Trophoblast cell (in vitro differentiated cells and primary cell): ENCODE measurements at regions not wholly inside any gene's neighbourhood (a gene's known extent, or its start where the extent isn't known, plus 50 kb on each side); places are given as distances from the start of the nearest gene placed in this dataset.

Experiments
- DNase-seq, 2 donors: peaks; one replicate each; pipeline ENCODE4 v3.0.0-alpha.2; 2016
- H2AFZ ChIP-seq: 2 replicates; pipeline ENCODE4 v1.6.1; 2013; ENCODE audit warnings: low read length, moderate library complexity, mild to moderate bottlenecking; ENCODE audit not compliant: insufficient read depth, poor library complexity
- H2AK5ac ChIP-seq: 2 replicates; pipeline ENCODE4 v1.6.1; 2013; ENCODE audit warnings: mild to moderate bottlenecking, low read length
- H2BK120ac ChIP-seq: 2 replicates; pipeline ENCODE4 v1.6.1; 2013; ENCODE audit warnings: low read length, mild to moderate bottlenecking, moderate library complexity; ENCODE audit not compliant: insufficient read depth, poor library complexity
- H2BK12ac ChIP-seq: 2 replicates; pipeline ENCODE4 v1.6.1; 2013; ENCODE audit warnings: mild to moderate bottlenecking, low read length, moderate library complexity
- H2BK5ac ChIP-seq: 2 replicates; pipeline ENCODE4 v1.6.1; 2013; ENCODE audit warnings: low read length, low read depth, moderate library complexity, mild to moderate bottlenecking; ENCODE audit not compliant: poor library complexity
- H3K14ac ChIP-seq: 2 replicates; pipeline ENCODE4 v1.6.1; 2013; ENCODE audit warnings: mild to moderate bottlenecking, low read length
- H3K18ac ChIP-seq: 2 replicates; pipeline ENCODE4 v1.6.1; 2013; ENCODE audit warnings: mild to moderate bottlenecking, low read length
- H3K23ac ChIP-seq: 2 replicates; pipeline ENCODE4 v1.6.1; 2013; ENCODE audit warnings: low read length
- H3K27ac ChIP-seq: 2 replicates; pipeline ENCODE4 v1.5.1; 2013; ENCODE audit warnings: low read depth, mild to moderate bottlenecking, inconsistent platforms, low read length, moderate library complexity
- H3K27me3 ChIP-seq: 2 replicates; pipeline ENCODE4 v1.6.1; 2013; ENCODE audit warnings: inconsistent platforms, mild to moderate bottlenecking, low read length, moderate library complexity; ENCODE audit not compliant: insufficient read depth
- H3K36me3 ChIP-seq, 2 experiments: 1 replicate in 1 of 2; 2 replicates in 1 of 2; pipeline ENCODE4 v1.6.1; 2013; ENCODE audit warnings: low read length in 2 of 2, mild to moderate bottlenecking in 2 of 2, moderate library complexity in 1 of 2; ENCODE audit not compliant: insufficient read depth in 2 of 2, control insufficient read depth in 1 of 2
- H3K4ac ChIP-seq: 2 replicates; pipeline ENCODE4 v1.6.1; 2013; ENCODE audit warnings: low read depth, mild to moderate bottlenecking, low read length, moderate library complexity
- H3K4me1 ChIP-seq, 2 experiments: 1 replicate in 1 of 2; 2 replicates in 1 of 2; pipeline ENCODE4 v1.6.1; 2013; ENCODE audit warnings: low read length in 2 of 2, mild to moderate bottlenecking in 2 of 2, moderate library complexity in 1 of 2; ENCODE audit not compliant: insufficient read depth in 2 of 2, control insufficient read depth in 1 of 2
- H3K4me2 ChIP-seq: 2 replicates; pipeline ENCODE4 v1.6.1; 2013; ENCODE audit warnings: inconsistent platforms, mild to moderate bottlenecking, low read length, moderate library complexity
- H3K4me3 ChIP-seq: 2 replicates; pipeline ENCODE4 v1.5.1; 2013; ENCODE audit warnings: mild to moderate bottlenecking, low read depth, low read length, inconsistent platforms
- H3K79me1 ChIP-seq: one replicate; pipeline ENCODE4 v1.6.1; 2013; ENCODE audit warnings: low read length
- H3K79me2 ChIP-seq: 2 replicates; pipeline ENCODE4 v1.6.1; 2013; ENCODE audit warnings: low read length, mild to moderate bottlenecking; ENCODE audit not compliant: control insufficient read depth, insufficient read depth, poor library complexity
- H3K9ac ChIP-seq: 2 replicates; pipeline ENCODE4 v1.6.1; 2013; ENCODE audit warnings: mild to moderate bottlenecking, low read length
- H3K9me3 ChIP-seq: 2 replicates; pipeline ENCODE4 v1.6.1; 2013; ENCODE audit warnings: low read depth, mild to moderate bottlenecking, control low read depth, inconsistent platforms, low read length; ENCODE audit not compliant: insufficient read depth
- H4K12ac ChIP-seq: 2 replicates; pipeline ENCODE4 v1.6.1; 2013; ENCODE audit warnings: low read depth, mild to moderate bottlenecking, low read length, moderate library complexity
- H4K8ac ChIP-seq: 2 replicates; pipeline ENCODE4 v1.6.1; 2013; ENCODE audit warnings: low read depth, mild to moderate bottlenecking, low read length, moderate library complexity
- H4K91ac ChIP-seq: one replicate; pipeline ENCODE4 v1.6.1; 2013; ENCODE audit warnings: low read depth, mild to moderate bottlenecking, low read length, moderate library complexity
- WGBS: extraction: QIAGEN DNeasy Blood & Tissue Kit; methylation state at CpG from one replicate; pipeline ENCODE4 v1.1.7; 2013; ENCODE audit warnings: missing lambda C conversion rate; ENCODE audit not compliant: insufficient read length, insufficient coverage; ENCODE audit errors: extremely low coverage; 5-methylcytosine and 5-hydroxymethylcytosine counted together

- H4K8ac ChIP-seq = no peak overlapping the region
Measured at GRCh38 chr6:121020656-121021055, 313.6 kb downstream of the TBC1D32 start.

GRCh38 chr6:121008553-121008952 lies 325.7 kb downstream of the TBC1D32 start:
- DNase-seq = no peak
- no peak overlapping the region for H2BK5ac ChIP-seq
- no peak overlapping the region for H3K4me3 ChIP-seq
- H3K9me3 ChIP-seq = peaks cover 2% of the 10 kb centered on the region
- no peak overlapping the region for H4K91ac ChIP-seq
- H4K8ac ChIP-seq = no peak overlapping the region
- no peak overlapping the region for H2BK12ac ChIP-seq
- no peaks in the 10 kb centered on the region for H3K27me3 ChIP-seq
- H2AK5ac ChIP-seq = no peak overlapping the region
- H2BK120ac ChIP-seq = no peak overlapping the region
- no peak overlapping the region for H3K27ac ChIP-seq
- no peaks in the 10 kb centered on the region for H3K79me2 ChIP-seq
- no peak overlapping the region for H4K12ac ChIP-seq
- H3K79me1 ChIP-seq = no peaks in the 10 kb centered on the region
- no peak overlapping the region for H3K4me2 ChIP-seq
- no peak overlapping the region for H2AFZ ChIP-seq
- H3K4me1 ChIP-seq = no peaks in the 10 kb centered on the region
- no peaks in the 10 kb centered on the region for H3K36me3 ChIP-seq
- H3K23ac ChIP-seq = no peak overlapping the region
- H3K18ac ChIP-seq = no peak overlapping the region
- no peak overlapping the region for H3K9ac ChIP-seq
- no peak overlapping the region for H3K4ac ChIP-seq
- H3K14ac ChIP-seq = no peak overlapping the region

More at GRCh38 chr6:121020656-121021055, 313.6 kb downstream of the TBC1D32 start:
- H2AK5ac ChIP-seq = no peak overlapping the region
- H4K12ac ChIP-seq = no peak overlapping the region
- H3K4me3 ChIP-seq = no peak overlapping the region
- H3K27ac ChIP-seq = no peak overlapping the region
- no peak overlapping the region for H3K9ac ChIP-seq
- H3K36me3 ChIP-seq = no peaks in the 10 kb centered on the region
- no peak overlapping the region for H2BK12ac ChIP-seq
- no peaks in the 10 kb centered on the region for H3K27me3 ChIP-seq
- H3K79me1 ChIP-seq = no peaks in the 10 kb centered on the region
- no peak overlapping the region for H4K91ac ChIP-seq
- H3K4me2 ChIP-seq = no peak overlapping the region
- no peak overlapping the region for H2AFZ ChIP-seq
- no peaks in the 10 kb centered on the region for H3K79me2 ChIP-seq
- H3K9me3 ChIP-seq = no peaks in the 10 kb centered on the region
- H3K23ac ChIP-seq = no peak overlapping the region
- H3K18ac ChIP-seq = no peak overlapping the region
- H2BK120ac ChIP-seq = no peak overlapping the region
- no peak overlapping the region for H3K14ac ChIP-seq
- no peak overlapping the region for H2BK5ac ChIP-seq
- no peaks in the 10 kb centered on the region for H3K4me1 ChIP-seq
- no peak overlapping the region for H3K4ac ChIP-seq
- no peak for DNase-seq

GRCh38 chr6:121006024-121006423 lies 328.3 kb downstream of the TBC1D32 start:
- no peaks in the 10 kb centered on the region for H3K27me3 ChIP-seq
- H2AFZ ChIP-seq = no peak overlapping the region
- no peak overlapping the region for H4K12ac ChIP-seq
- H3K4me2 ChIP-seq = no peak overlapping the region
- no peak for DNase-seq
- no peaks in the 10 kb centered on the region for H3K79me2 ChIP-seq
- H3K4ac ChIP-seq = no peak overlapping the region
- no peak overlapping the region for H4K91ac ChIP-seq
- H3K9ac ChIP-seq = no peak overlapping the region
- H2BK120ac ChIP-seq = no peak overlapping the region
- no peak overlapping the region for H3K27ac ChIP-seq
- no peaks in the 10 kb centered on the region for H3K4me1 ChIP-seq
- no peak overlapping the region for H3K23ac ChIP-seq
- no peak overlapping the region for H4K8ac ChIP-seq
- no peak overlapping the region for H2BK12ac ChIP-seq
- H2AK5ac ChIP-seq = no peak overlapping the region
- H3K9me3 ChIP-seq = peaks cover 3% of the 10 kb centered on the region
- WGBS = no CpG with 5 or more reads among the region's 2 CpGs
- no peak overlapping the region for H3K4me3 ChIP-seq
- no peak overlapping the region for H2BK5ac ChIP-seq
- H3K79me1 ChIP-seq = no peaks in the 10 kb centered on the region
- H3K14ac ChIP-seq = no peak overlapping the region
- no peaks in the 10 kb centered on the region for H3K36me3 ChIP-seq
- H3K18ac ChIP-seq = no peak overlapping the region

- no peak overlapping the region for H3K4me3 ChIP-seq
- no peak overlapping the region for H3K14ac ChIP-seq
- H4K91ac ChIP-seq = no peak overlapping the region
- no peaks in the 10 kb centered on the region for H3K4me1 ChIP-seq
- H3K27me3 ChIP-seq = no peaks in the 10 kb centered on the region
- peaks cover 3% of the 10 kb centered on the region for H3K9me3 ChIP-seq
- no peaks in the 10 kb centered on the region for H3K36me3 ChIP-seq
- H2AK5ac ChIP-seq = no peak overlapping the region
- no peak overlapping the region for H4K8ac ChIP-seq
- WGBS = no CpG with 5 or more reads among the region's 5 CpGs
- H3K27ac ChIP-seq = no peak overlapping the region
- no peak overlapping the region for H3K18ac ChIP-seq
- no peak overlapping the region for H3K23ac ChIP-seq
- no peaks in the 10 kb centered on the region for H3K79me2 ChIP-seq
- no peak overlapping the region for H2BK120ac ChIP-seq
- no peak overlapping the region for H3K9ac ChIP-seq
- no peaks in the 10 kb centered on the region for H3K79me1 ChIP-seq
- H2BK5ac ChIP-seq = no peak overlapping the region
- DNase-seq = no peak
- no peak overlapping the region for H2BK12ac ChIP-seq
- no peak overlapping the region for H3K4ac ChIP-seq
- H4K12ac ChIP-seq = no peak overlapping the region
- no peak overlapping the region for H3K4me2 ChIP-seq
- no peak overlapping the region for H2AFZ ChIP-seq
Measured at GRCh38 chr6:121000381-121000780, 333.9 kb downstream of the TBC1D32 start.

GRCh38 chr6:120996340-120996739 lies 337.9 kb downstream of the TBC1D32 start:
- DNase-seq = no peak
- Histone ChIP-seq H4K8ac (no peak overlapping the region), H3K18ac (no peak overlapping the region), H3K79me1 (no peaks in the 10 kb centered on the region), H3K27me3 (no peaks in the 10 kb centered on the region), H2AK5ac (no peak overlapping the region), H3K23ac (no peak overlapping the region), H3K9me3 (no peaks in the 10 kb centered on the region), H3K4me2 (no peak overlapping the region), H4K91ac (no peak overlapping the region), H2BK120ac (no peak overlapping the region), H3K4me1 (no peaks in the 10 kb centered on the region), H3K36me3 (no peaks in the 10 kb centered on the region), H4K12ac (no peak overlapping the region), H2BK12ac (no peak overlapping the region), H3K14ac (no peak overlapping the region), H3K79me2 (no peaks in the 10 kb centered on the region), H2BK5ac (no peak overlapping the region), H3K4ac (no peak overlapping the region), H3K4me3 (no peak overlapping the region), H2AFZ (no peak overlapping the region), H3K9ac (no peak overlapping the region), H3K27ac (no peak overlapping the region)
- 100% methylated on average over 1 of the region's 5 CpGs for WGBS
